Neutrophil (primary cell): ENCODE measurements at regions not wholly inside any gene's neighbourhood (a gene's known extent, or its start where the extent isn't known, plus 50 kb on each side); places are given as distances from the start of the nearest gene placed in this dataset.
"Not testable (repeated sequence)": the region's sequence is repeated elsewhere in the genome, so short reads cannot be mapped to it uniquely, and the experiment has no call there.

Experiments
- H3K27ac ChIP-seq: fragments of 200-600 bp; sonication (generic); 2 replicates; pipeline ENCODE4 v1.5.1; 2016; ENCODE audit warnings: mild to moderate bottlenecking, moderate library complexity
- H3K27me3 ChIP-seq: fragments of 200-600 bp; sonication (generic); 2 replicates; pipeline ENCODE4 v1.6.0; 2016; ENCODE audit warnings: mild to moderate bottlenecking
- H3K36me3 ChIP-seq: fragments of 200-600 bp; sonication (generic); 2 replicates; pipeline ENCODE4 v1.5.1; 2017
- H3K4me1 ChIP-seq, 2 experiments: fragments of 200-600 bp in 1 of 2; sonication (generic) in 1 of 2; 1 replicate in 1 of 2; 2 replicates in 1 of 2; pipeline versions ENCODE4 v1.5.1 to v1.6.1; 2013 to 2016; ENCODE audit warnings: low read depth in 1 of 2, low read length in 1 of 2, mild to moderate bottlenecking in 1 of 2, moderate library complexity in 1 of 2; ENCODE audit not compliant: control insufficient read depth in 1 of 2, insufficient read depth in 1 of 2
- H3K4me3 ChIP-seq, 2 experiments: fragments of 200-600 bp in 1 of 2; sonication (generic) in 1 of 2; 1 replicate in 1 of 2; 2 replicates in 1 of 2; pipeline ENCODE4 v1.5.1; 2013 to 2016; ENCODE audit warnings: low read depth in 1 of 2, low read length in 1 of 2, mild to moderate bottlenecking in 1 of 2, moderate library complexity in 1 of 2
- H3K9me3 ChIP-seq: fragments of 200-600 bp; sonication (generic); 2 replicates; pipeline ENCODE4 v1.5.1; 2016
- CTCF ChIP-seq: fragments of 200-600 bp; sonication (generic); IDR thresholded peaks from 2 replicates; pipeline ENCODE4 v1.5.1; 2016; ENCODE audit warnings: antibody characterized with exemption

- TF ChIP-seq CTCF: no peak
- H3K27ac ChIP-seq: no peak overlapping the region
- no peaks in the 10 kb centered on the region for H3K9me3 ChIP-seq
- H3K36me3 ChIP-seq: no peaks in the 10 kb centered on the region
- no peaks in the 10 kb centered on the region for H3K27me3 ChIP-seq
- H3K4me3 ChIP-seq: no peak overlapping the region
- no peaks in the 10 kb centered on the region for H3K4me1 ChIP-seq
These were observed 147.5 kb upstream of the TACR3 start for GRCh38 chr4:103867311-103867710.

GRCh38 chr4:103853627-103854026 lies 133.8 kb upstream of the TACR3 start:
- Histone ChIP-seq H3K36me3 (no peaks in the 10 kb centered on the region), H3K4me1 (no peaks in the 10 kb centered on the region), H3K9me3 (no peaks in the 10 kb centered on the region), H3K4me3 (no peak overlapping the region), H3K27ac (no peak overlapping the region), H3K27me3 (no peaks in the 10 kb centered on the region)
- TF ChIP-seq CTCF: no peak

GRCh38 chr4:103853146-103853545 lies 133.4 kb upstream of the TACR3 start:
- TF ChIP-seq CTCF: no peak

GRCh38 chr4:103845075-103845474 lies 125.3 kb upstream of the TACR3 start:
- H3K9me3 ChIP-seq: no peaks in the 10 kb centered on the region
- H3K27ac ChIP-seq: no peak overlapping the region
- H3K36me3 ChIP-seq: no peaks in the 10 kb centered on the region
- no peak for TF ChIP-seq CTCF
- H3K4me1 ChIP-seq: no peaks in the 10 kb centered on the region
- no peak overlapping the region for H3K4me3 ChIP-seq
- H3K27me3 ChIP-seq: no peaks in the 10 kb centered on the region

More at GRCh38 chr4:103853146-103853545, 133.4 kb upstream of the TACR3 start:
- Histone ChIP-seq H3K27me3 (no peaks in the 10 kb centered on the region), H3K27ac (no peak overlapping the region), H3K4me3 (no peak overlapping the region), H3K9me3 (no peaks in the 10 kb centered on the region), H3K36me3 (no peaks in the 10 kb centered on the region), H3K4me1 (no peaks in the 10 kb centered on the region)

GRCh38 chr4:103842637-103843239 lies 123.0 kb upstream of the TACR3 start:
- TF ChIP-seq CTCF: no peak
- Histone ChIP-seq H3K9me3 (no peaks in the 10 kb centered on the region), H3K4me3 (no peak overlapping the region), H3K36me3 (no peaks in the 10 kb centered on the region), H3K4me1 (no peaks in the 10 kb centered on the region), H3K27me3 (no peaks in the 10 kb centered on the region), H3K27ac (no peak overlapping the region)

- Histone ChIP-seq H3K27ac (no peak overlapping the region), H3K36me3 (no peaks in the 10 kb centered on the region), H3K9me3 (no peaks in the 10 kb centered on the region), H3K4me3 (no peak overlapping the region), H3K27me3 (no peaks in the 10 kb centered on the region), H3K4me1 (no peaks in the 10 kb centered on the region)
- no peak for TF ChIP-seq CTCF
These were observed 122.3 kb upstream of the TACR3 start for GRCh38 chr4:103842076-103842475.

- not testable (repeated sequence) for H3K9me3 ChIP-seq, H3K36me3 ChIP-seq, H3K27ac ChIP-seq, H3K4me3 ChIP-seq, H3K4me1 ChIP-seq, H3K27me3 ChIP-seq
These were observed 90.5 kb upstream of the TACR3 start for GRCh38 chr4:103810308-103810707.
